ENCODE measurements at regions not wholly inside any gene's neighbourhood (a gene's known extent, or its start where the extent isn't known, plus 50 kb on each side); places are given as distances from the start of the nearest gene placed in this dataset.
"Not testable (repeated sequence)": the region's sequence is repeated elsewhere in the genome, so short reads cannot be mapped to it uniquely, and the experiment has no call there.

GRCh38 chr5:115469904-115470516, 74.6 kb downstream of the FEM1C start:
- DNase-seq, result no peak

GRCh38 chr5:115467628-115468027, 76.9 kb downstream of the FEM1C start:
- DNase-seq, result no peak

- no peak for DNase-seq
Observed at GRCh38 chr5:115465431-115465830, 79.1 kb downstream of the FEM1C start.

GRCh38 chr5:115463983-115464382, 80.6 kb downstream of the FEM1C start:
- DNase-seq, result no peak

- DNase-seq, result no peak
Observed at GRCh38 chr5:115461506-115462290, 82.9 kb downstream of the FEM1C start.

- no peak for DNase-seq
Observed at GRCh38 chr5:115461093-115461492, 83.5 kb downstream of the FEM1C start.

- DNase-seq, result no peak
Observed at GRCh38 chr5:115460472-115460871, 84.1 kb downstream of the FEM1C start.

GRCh38 chr5:115459855-115460341, 84.7 kb downstream of the FEM1C start:
- no peak for DNase-seq

GRCh38 chr5:115458416-115458815, 86.2 kb downstream of the FEM1C start:
- no peak for DNase-seq

- DNase-seq, result no peak
Observed at GRCh38 chr5:115458003-115458409, 86.6 kb downstream of the FEM1C start.

- no peak for DNase-seq
Observed at GRCh38 chr5:115457571-115457970, 87.0 kb downstream of the FEM1C start.

GRCh38 chr5:115456539-115457040, 88.0 kb downstream of the FEM1C start:
- no peak for DNase-seq

GRCh38 chr5:115456056-115456455, 88.5 kb downstream of the FEM1C start:
- DNase-seq, result no peak

GRCh38 chr5:115455301-115455707, 89.3 kb downstream of the FEM1C start:
- no peak for DNase-seq

GRCh38 chr5:115453391-115454095, 91.0 kb downstream of the FEM1C start:
- DNase-seq, result no peak

- no peak for DNase-seq
Observed at GRCh38 chr5:115452536-115453235, 91.9 kb downstream of the FEM1C start.

- DNase-seq, result no peak
Observed at GRCh38 chr5:115452083-115452482, 92.5 kb downstream of the FEM1C start.

- DNase-seq, result no peak
Observed at GRCh38 chr5:115450741-115451140, 93.8 kb downstream of the FEM1C start.

GRCh38 chr5:115448630-115449029, 95.9 kb downstream of the FEM1C start:
- DNase-seq, result not testable (repeated sequence)

GRCh38 chr5:115440782-115441451, 103.7 kb downstream of the FEM1C start:
- DNase-seq, result no peak

GRCh38 chr5:115439639-115440038, 104.9 kb downstream of the FEM1C start:
- no peak for DNase-seq

- no peak for DNase-seq
Observed at GRCh38 chr5:115439042-115439441, 105.5 kb downstream of the FEM1C start.

Measured in islet precursor cell (in vitro differentiated cells).